ENCODE measurements at regions not wholly inside any gene's neighbourhood (a gene's known extent, or its start where the extent isn't known, plus 50 kb on each side); places are given as distances from the start of the nearest gene placed in this dataset.

GRCh38 chr2:242046206-242046826, 176.8 kb downstream of the RTP5 start:
- H3K4ac ChIP-seq (replicated peaks; ENCODE audit: insufficient read length, low read depth, low read length), result no peak overlapping the region
- FAIRE-seq (no peak), DNase-seq (ENCODE audit: low read depth in 1 of 2, low spot score in 2 of 2) (no peak)
- no peak overlapping the region for H2BK20ac ChIP-seq (ENCODE audit: low read length)
- H4K8ac ChIP-seq (ENCODE audit: extremely low read depth, insufficient read depth, low read length), result no peak overlapping the region
- no peak overlapping the region for H4K91ac ChIP-seq (replicated peaks; ENCODE audit: insufficient read length, low read length)
- H2BK5ac ChIP-seq (ENCODE audit: low read depth, low read length), result no peak overlapping the region
- H3K56ac ChIP-seq (replicated peaks; ENCODE audit: insufficient read length, low read depth, low read length), result no peak overlapping the region
- H3K23me2 ChIP-seq (ENCODE audit: low read depth, low read length), result no peaks in the 10 kb centered on the region
- H3K9ac ChIP-seq (replicated peaks in 1 of 4; ENCODE audit: extremely low read depth in 1 of 4, low read depth in 3 of 4, low read length in 3 of 4), result no peak overlapping the region
- H3K14ac ChIP-seq (ENCODE audit: insufficient read length), result no peak overlapping the region
- no peak overlapping the region for H2BK120ac ChIP-seq (replicated peaks; ENCODE audit: low read depth, low read length)
- no peak overlapping the region for H3K27ac ChIP-seq (ENCODE audit: low read depth, low read length)
- no peak overlapping the region for H2AFZ ChIP-seq (ENCODE audit: low read length)
- H2AK5ac ChIP-seq (ENCODE audit: low read depth, low read length), result no peak overlapping the region
- 20% methylated on average over 16 of the region's 38 CpGs; no CpG with 5 or more reads in 1 of the 2 experiments for WGBS, 2 experiments (ENCODE audit: extremely low coverage in 1 of 2, insufficient coverage in 1 of 2, insufficient read length in 1 of 2, insufficient replicate concordance in 2 of 2, low coverage in 1 of 2, low lambda C conversion rate in 2 of 2, missing lambda C conversion rate in 1 of 2)
- H2BK15ac ChIP-seq (ENCODE audit: low read length), result no peak overlapping the region
- H3K79me1 ChIP-seq (ENCODE audit: low read depth, low read length), result no peaks in the 10 kb centered on the region
- H4K5ac ChIP-seq (ENCODE audit: insufficient read length, low read depth, low read length), result no peak overlapping the region
- TF ChIP-seq FOSL1 (IDR thresholded peaks at IDR 0.05; ENCODE audit: insufficient read depth, low read depth, low read length) (no peak), POLR2AphosphoS5 (IDR thresholded peaks at IDR 0.05; ENCODE audit: low read depth, low read length) (peak; percentile 65; the same call in 1 of the 2 replicates), TCF12 (IDR thresholded peaks at IDR 0.05; ENCODE audit: low read depth, low read length) (0 out of 2 replicates have a peak, but pooled peaks have one; percentile 38)
- H3K79me2 ChIP-seq (ENCODE audit: control insufficient read depth in 1 of 2, insufficient read depth in 2 of 2, low read length in 2 of 2), result no peaks in the 10 kb centered on the region
- no peaks in the 10 kb centered on the region; a peak in 1 of 4 replicates for H3K9me3 ChIP-seq (ENCODE audit: insufficient read depth in 2 of 2, low read depth in 1 of 2, low read length in 1 of 2)
- H4K20me1 ChIP-seq (replicated peaks in 1 of 2; ENCODE audit: control insufficient read depth in 1 of 2, insufficient read depth in 2 of 2, low read length in 2 of 2), result peaks cover 2 to 8% of the 10 kb centered on the region in 2 experiments
- H3K18ac ChIP-seq (ENCODE audit: extremely low read depth, low read length), result no peak overlapping the region
- H3K36me3 ChIP-seq (ENCODE audit: control insufficient read depth in 2 of 4, insufficient read depth in 4 of 4, low read length in 3 of 4), result no peaks in the 10 kb centered on the region
- no peak overlapping the region for H3K4me3 ChIP-seq (ENCODE audit: extremely low read depth in 1 of 4, insufficient read depth in 2 of 4, low read depth in 3 of 4, low read length in 4 of 4)
- no peak overlapping the region for H3K23ac ChIP-seq (ENCODE audit: insufficient read length)
- no peak overlapping the region for H2BK12ac ChIP-seq (ENCODE audit: low read depth, low read length)
- no peaks in the 10 kb centered on the region; a peak in 1 of 7 replicates for H3K4me1 ChIP-seq (replicated peaks in 1 of 4; ENCODE audit: control insufficient read depth in 3 of 4, insufficient read depth in 4 of 4, low read length in 3 of 4)
- no peak overlapping the region for H3K4me2 ChIP-seq (ENCODE audit: insufficient read depth in 1 of 2, low read depth in 2 of 2, low read length in 2 of 2)
- peaks cover 38 to 91% (median 74%) of the 10 kb centered on the region in 4 experiments for H3K27me3 ChIP-seq (replicated peaks in 1 of 4; ENCODE audit: control insufficient read depth in 3 of 4, extremely low read depth in 1 of 4, insufficient read depth in 3 of 4, low read length in 3 of 4)
- POLR2A ChIA-PET (ENCODE audit: partially characterized antibody), result no interaction called here
- CTCF ChIA-PET (ENCODE audit: partially characterized antibody), result no interaction called here

Data from H1 (cell line).